ENCODE measurements at regions not wholly inside any gene's neighbourhood (a gene's known extent, or its start where the extent isn't known, plus 50 kb on each side); places are given as distances from the start of the nearest gene placed in this dataset.
"Not testable (repeated sequence)": the region's sequence is repeated elsewhere in the genome, so short reads cannot be mapped to it uniquely, and the experiment has no call there.

DNA sequence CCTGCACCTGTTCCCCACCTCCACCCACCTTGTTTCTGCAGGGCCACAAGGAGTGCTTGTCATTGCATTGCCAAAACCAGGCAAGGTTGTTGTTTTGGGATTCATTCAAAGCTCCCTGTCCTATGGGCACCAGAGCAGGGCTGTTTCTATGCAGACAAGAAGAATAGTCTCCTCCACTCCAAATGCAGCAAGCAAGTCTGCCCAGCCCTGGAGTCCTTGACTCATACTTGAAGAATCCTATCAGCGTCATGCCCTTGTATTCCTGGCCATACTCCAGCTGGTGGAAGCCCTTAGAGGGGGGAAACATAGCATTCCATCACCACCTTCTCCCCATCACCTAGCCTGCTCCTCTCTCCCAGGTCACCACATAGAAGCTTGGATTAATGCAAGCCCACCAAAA is 145.3 kb upstream of the ECI2 start:
- no peak for DNase-seq

GRCh38 chr6:4280031-4280430 is 144.7 kb upstream of the ECI2 start:
- DNase-seq, result no peak

DNA sequence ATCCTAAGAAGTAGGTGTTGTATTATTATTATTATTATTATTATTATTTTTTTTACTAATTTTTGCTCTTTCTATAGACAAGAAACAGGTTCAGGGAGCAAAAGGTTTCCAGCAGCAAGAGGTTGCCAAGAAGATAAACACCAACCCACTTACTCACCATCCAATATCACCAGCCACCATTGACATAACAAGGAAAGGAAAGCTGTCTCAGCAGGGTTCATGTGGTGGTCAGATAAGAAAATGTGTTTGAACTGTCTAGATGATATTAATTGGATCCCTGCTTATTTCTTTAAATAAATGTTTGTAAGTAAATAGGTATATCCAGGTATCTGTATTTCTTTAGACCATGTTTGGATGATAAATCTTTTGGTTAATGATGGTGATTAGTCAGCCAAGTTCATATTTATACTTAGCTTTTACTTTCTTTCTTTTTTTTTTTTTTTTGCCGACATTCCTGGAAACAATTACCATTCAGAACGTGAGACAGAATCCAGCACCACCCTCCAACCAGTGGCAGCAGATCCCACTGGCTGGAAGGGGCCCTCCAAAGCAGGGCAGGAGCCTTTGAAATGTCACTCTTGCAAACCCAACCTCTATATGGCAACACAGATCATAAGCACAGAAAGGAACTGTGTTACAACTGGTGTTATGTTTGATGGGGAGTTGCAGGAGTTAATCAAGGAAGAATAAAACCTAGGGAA is 139.2 kb upstream of the ECI2 start:
- no peak for DNase-seq

DNA sequence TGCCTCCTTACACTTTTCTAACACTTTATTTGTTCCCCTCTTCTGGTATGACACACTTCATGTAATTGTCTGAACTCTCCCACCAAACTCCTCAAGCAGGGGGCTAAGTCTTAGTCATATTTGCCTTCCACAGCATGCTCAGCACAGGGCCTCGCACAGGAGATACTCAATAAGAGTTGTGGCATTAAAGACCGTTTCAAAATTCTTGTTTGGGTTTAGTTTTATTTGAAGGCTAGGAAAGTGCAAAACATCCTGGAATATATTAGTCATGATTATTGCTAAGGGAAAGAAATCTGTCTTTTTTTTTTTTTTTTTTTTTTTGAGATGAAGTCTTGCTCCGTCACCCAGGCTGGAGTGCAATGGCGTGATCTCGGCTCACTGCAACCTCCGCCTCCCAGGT is 137.6 kb upstream of the ECI2 start:
- no peak for DNase-seq

GRCh38 chr6:4271761-4272470 is 136.5 kb upstream of the ECI2 start:
- no peak for DNase-seq

GRCh38 chr6:4270776-4271175 is 135.4 kb upstream of the ECI2 start:
- DNase-seq, result no peak

- no peak for DNase-seq
Observed at GRCh38 chr6:4270001-4270400, 134.6 kb upstream of the ECI2 start.

GRCh38 chr6:4268171-4268570 is 132.8 kb upstream of the ECI2 start:
- DNase-seq, result no peak

DNA sequence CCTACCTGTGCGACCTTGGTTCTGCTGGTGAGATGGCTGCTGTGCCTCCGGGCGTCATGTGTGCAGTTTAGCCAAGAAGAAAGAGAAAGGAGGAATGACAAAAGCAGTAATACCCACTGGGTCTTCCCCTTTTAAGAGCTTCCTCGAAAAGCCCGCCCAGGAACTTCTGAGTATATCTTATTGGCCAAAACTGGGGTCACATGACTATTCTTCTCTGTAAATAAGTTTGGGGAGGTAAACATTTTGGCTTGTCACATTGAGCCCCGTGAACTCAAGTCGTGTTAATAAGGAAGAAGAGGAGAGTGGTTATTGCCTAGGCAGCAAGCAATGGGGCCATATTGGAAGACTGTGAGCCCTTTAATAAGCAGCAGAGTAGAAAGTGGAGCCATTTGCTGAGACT is 130.4 kb upstream of the ECI2 start:
- no peak for DNase-seq

GRCh38 chr6:4264601-4265000 is 129.2 kb upstream of the ECI2 start:
- DNase-seq, result no peak

DNA sequence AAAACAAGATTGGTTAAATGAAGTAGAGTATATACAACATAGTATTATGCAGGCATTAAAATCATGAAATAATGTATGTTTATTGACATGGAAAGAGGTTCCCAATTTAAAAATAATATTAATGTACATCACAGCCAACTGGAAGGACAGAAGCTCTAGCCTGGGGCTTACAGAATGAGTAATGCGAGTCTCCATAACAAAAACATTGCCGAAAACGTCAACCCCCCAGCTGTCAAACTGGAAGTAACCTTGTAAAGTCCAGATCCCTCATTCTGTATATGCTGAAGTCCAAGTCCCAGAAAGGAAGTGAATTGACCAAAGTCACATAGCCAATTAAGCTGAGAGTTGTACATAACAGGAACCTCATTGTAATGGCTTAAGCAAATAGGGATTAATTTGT is 128.7 kb upstream of the ECI2 start:
- no peak for DNase-seq

GRCh38 chr6:4262526-4262925 is 127.2 kb upstream of the ECI2 start:
- no peak for DNase-seq

DNA sequence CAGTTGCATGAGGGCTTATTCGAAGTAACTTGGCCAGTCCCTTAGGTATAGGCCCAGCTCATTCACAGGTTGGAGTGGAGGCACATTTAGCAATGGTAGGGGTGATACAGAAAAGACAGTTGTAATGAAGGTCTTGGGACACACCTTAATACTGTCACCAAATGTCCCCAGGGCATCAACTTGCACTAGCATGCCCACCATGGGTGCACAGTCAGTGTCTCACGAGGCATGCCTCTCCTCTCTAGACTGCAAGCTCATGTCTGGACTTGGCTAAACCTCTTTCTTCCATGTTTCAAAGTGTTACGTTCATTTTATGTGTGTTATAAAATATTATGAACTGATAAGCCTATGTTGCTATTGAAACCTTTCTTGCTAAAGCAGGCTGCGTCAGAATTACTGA is 124.0 kb upstream of the ECI2 start:
- no peak for DNase-seq

DNA sequence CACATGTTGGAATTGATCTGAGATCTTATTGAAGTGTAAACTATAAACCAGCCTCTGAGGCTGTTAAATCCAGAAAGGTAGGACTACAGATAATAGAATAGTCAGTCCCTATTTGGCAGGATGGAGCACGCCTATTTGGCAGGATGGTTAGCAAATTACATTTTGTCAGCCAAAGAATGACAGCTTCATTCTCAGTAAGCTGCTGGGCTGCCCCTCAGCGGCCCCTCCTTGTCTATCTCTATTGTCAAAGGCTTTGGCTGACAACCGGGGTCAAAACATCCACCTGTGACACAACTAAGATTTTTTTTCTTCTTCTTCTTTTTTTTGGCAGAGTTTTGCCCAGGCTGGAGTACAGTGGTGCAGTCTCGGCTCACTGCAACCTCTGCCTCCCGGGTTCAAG is 123.4 kb upstream of the ECI2 start:
- DNase-seq, result no peak

DNA sequence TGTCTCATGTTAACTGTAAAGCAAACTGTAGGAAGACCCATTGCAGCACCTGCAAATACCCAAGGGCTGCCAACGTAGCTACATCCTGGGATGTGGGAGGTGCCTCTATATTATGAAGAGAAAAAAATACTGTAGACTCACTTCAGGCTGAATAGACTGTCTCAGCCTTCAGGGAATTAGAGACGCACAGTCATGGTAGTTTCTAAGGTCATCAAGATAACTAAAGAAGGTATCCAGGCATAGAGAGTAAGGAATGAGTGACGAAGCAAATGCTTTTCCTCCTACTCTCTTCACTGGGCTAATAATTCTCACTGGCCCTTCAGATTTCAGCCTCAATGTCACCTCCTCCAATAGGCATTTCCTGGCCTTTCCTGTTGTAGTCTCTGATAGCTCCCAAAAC is 121.6 kb upstream of the ECI2 start:
- no peak for DNase-seq

DNA sequence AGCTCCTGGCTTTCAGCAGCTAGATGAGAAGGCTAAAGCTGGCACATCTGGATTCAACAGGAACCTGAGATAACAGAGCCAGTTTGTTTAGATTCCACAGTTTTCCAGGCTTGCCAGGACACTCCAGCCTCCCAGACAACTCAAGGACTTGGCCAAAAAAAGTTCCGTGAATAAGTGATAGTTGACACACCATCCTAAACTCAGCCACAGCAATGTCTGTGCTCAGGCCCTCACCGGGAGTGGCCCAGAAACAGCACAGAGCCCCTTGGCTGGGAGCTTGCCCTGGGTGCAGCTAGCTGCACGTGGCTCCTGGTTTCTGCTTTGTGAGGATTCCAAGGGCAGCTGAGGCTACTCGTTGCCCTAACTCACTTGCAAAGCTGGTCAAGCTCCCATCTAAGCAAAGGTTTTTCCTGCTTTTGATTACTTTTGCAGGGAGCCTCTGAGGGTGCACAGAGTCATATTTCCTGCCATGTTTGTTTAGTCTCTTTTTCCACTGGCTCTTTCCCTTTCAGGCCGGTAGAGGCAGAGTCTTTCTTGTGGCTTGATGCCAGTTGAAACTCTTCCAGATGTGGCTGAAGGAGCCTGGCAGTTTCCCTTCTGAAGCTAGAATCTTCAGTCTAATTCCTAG is 118.3 kb upstream of the ECI2 start:
- no peak for DNase-seq

DNA sequence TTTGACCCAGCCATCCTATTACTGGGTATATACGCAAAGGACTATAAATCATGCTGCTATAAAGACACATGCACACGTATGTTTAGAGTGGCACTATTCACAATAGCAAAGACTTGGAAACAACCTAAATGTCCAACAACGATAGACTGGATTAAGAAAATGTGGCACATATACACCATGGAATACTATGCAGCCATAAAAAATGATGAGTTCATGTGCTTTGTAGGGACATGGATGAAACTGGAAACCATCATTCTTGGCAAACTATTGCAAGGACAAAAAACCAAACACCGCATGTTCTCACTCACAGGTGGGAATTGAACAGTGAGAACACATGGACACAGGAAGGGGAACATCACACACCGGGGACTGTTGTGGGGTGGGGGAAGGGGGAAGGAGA is 117.1 kb upstream of the ECI2 start:
- DNase-seq, result not testable (repeated sequence)

GRCh38 chr6:4250645-4251044 is 115.3 kb upstream of the ECI2 start:
- DNase-seq, result no peak

DNA sequence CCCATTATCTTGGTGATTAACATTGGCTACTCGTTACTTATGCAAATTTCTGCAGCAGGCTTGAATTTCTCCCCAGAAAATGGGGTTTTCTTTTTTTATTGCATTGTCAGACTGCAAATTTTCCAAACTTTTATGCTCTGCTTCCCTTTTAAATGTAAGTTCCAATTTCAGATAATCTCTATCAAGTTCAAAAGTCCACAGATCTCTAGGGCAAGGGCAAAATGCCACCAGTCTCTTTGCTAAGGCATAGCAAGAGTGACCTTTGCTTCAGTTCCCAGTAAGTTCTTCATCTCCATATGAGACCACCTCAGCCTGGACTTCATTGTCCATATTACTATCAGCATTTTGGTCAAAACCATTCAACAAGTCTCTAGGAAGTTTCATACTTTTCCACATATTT is 108.5 kb upstream of the ECI2 start:
- not testable (repeated sequence) for DNase-seq

GRCh38 chr6:4243237-4243636 is 107.9 kb upstream of the ECI2 start:
- no peak for DNase-seq

DNA sequence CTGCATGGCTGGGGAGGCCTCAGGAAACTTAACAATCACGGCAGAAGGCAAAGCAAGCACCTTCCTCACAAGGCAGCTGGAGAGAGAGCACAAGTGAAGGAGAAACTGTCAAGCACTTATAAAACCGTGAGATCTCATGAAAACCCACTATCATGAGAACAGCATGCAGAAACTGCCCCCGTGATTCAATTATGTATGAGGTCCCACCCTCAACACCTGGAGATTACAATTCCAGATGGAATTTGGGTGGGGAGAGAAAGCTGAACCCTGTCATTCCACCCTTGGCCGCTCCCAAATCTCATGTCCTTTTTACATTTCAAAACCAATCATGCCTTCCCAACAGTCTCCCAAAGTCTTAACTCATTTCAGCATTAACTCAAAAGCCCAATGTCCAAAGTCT is 107.2 kb upstream of the ECI2 start:
- no peak for DNase-seq

- DNase-seq, result no peak
Observed at GRCh38 chr6:4240148-4240547, 104.8 kb upstream of the ECI2 start.

- no peak for DNase-seq
Observed at GRCh38 chr6:4225161-4225872, 89.9 kb upstream of the ECI2 start.

All from activated T-cell treated with anti-CD3 and anti-CD28 coated beads for 4 hours (primary cell).